ENCODE measurements at regions not wholly inside any gene's neighbourhood (a gene's known extent, or its start where the extent isn't known, plus 50 kb on each side); places are given as distances from the start of the nearest gene placed in this dataset.
"Not testable (repeated sequence)": the region's sequence is repeated elsewhere in the genome, so short reads cannot be mapped to it uniquely, and the experiment has no call there.

- no peak for DNase-seq (ENCODE audit: low spot score)
Observed at GRCh38 chr22:47434336-47435203, 672.1 kb downstream of the TBC1D22A start.

- no peak for DNase-seq (ENCODE audit: low spot score)
Observed at GRCh38 chr22:47433627-47434026, 671.2 kb downstream of the TBC1D22A start.

GRCh38 chr22:47432683-47433082 is 670.2 kb downstream of the TBC1D22A start:
- no peak for DNase-seq (ENCODE audit: low spot score)

DNA sequence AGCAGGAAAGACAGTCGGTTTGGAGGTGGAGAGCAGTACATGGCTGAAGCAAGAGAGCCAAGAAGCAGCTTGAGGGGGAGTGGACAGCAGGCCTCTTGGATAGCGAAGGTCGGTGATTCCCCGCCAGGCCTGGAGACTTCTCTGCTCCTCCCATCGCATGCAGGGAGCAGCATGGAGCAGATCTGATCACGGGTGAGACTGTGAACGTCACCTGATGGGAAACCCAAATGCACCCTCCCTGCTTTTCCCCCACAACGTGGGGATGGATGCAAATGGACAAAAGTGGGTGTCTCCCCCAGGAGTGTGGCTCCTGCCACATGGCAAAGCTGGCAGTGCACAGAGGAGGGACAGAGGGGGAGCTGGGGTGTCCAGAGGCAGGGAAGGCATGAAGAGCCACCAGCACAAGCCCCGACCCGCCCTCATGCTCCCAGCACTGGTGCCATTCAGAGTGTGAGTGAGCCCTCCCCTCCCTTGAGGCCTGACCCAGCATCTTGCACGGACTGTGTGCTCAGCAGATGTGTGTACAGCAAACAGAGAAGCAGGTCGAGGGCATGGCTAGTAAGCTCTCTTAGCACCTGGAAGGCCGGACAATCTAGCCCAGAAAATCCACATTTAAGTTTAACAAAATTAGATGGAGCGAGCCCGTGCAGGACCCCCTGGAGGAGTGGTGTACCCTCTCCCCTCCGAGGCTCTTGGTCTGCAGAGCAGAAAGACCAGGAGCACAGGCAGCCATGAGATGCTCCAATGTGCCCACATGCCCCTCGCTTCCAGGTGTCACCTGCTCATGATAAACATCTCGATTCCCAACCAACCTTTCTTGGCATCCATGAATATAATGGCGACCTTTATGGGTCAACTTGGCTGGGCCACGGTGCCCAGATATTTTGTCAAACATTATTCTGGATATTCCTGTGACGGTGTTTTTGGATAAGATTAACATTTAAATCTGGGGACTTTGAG is 661.7 kb downstream of the TBC1D22A start:
- DNase-seq (ENCODE audit: low spot score) = no peak

DNA sequence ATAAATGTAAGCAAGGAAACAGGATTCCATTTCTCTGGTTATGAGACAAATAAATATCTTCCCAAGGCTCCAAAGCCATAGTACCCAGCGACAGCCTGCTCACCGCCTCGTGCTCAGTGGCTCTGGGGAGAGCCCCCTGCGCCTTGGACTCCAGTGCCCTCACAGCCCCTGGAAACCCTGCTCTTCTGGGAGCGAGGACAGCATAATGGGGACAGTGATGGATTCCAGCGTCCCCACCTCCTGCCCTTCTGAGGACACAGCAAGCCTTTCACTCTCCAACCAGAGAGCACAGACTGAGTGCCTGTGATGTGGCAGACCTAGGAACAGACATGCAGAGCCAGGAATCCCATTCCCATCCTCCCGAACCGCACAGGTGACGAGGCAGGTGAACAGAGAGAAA is 660.8 kb downstream of the TBC1D22A start:
- no peak for DNase-seq (ENCODE audit: low spot score)

DNA sequence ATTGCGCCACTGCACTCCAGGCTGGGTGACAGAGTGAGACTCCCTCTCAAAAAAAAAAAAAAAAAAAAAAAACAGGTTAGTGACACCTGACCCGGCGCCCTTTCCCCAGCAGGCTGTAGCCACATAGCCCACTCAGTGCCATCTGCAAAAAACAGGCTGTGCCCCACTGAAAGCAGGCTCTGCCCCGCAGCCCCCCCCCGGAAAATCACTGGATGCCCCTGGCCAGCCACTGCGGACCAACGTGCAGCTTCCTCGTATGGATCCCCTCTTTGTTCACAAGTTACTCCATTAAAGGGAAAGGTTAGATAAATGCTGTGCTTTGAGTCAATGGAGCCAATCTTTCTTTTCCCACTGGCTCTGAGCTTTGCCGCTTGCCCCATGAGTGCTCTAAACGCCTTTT is 660.3 kb downstream of the TBC1D22A start:
- no peak for DNase-seq (ENCODE audit: low spot score)

DNA sequence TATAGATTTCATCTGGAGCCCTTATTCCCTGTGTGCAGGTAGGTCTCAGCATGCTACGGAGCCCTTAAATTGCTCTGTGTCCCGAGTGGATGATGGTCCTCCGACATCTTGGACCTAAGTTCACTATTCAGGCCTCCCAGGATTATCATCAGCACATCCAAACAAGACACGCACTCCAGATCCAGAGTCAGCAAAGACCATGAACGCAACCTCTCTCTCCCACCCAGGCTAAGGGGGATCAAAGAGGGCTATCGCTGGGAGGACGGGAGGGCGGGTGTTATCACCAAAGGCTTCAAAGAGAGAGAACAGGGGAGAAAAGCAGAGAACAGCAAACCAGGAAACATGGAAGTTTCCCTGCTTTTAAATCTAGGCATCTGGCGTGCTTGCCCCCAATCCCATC is 659.4 kb downstream of the TBC1D22A start:
- no peak for DNase-seq (ENCODE audit: low spot score)

DNA sequence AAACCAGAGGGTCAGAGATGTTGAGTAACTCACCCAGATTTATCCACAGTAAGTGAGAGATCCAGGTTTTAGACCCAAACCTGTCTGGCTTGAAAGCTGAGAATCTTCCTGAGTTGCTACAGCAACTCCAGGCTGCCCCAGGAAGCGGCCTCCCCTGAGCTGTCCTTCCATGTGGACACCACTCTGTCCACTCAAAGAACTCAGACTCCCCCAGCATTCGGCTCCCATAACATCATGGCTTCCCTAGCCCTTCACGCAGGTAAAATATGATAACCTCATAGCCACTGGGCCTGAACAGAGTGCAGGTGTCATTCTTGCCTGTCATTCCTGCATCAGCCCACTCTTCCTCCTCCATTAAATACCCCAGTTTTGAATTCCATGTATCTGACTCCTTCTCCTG is 657.8 kb downstream of the TBC1D22A start:
- DNase-seq (ENCODE audit: low spot score) = no peak

DNA sequence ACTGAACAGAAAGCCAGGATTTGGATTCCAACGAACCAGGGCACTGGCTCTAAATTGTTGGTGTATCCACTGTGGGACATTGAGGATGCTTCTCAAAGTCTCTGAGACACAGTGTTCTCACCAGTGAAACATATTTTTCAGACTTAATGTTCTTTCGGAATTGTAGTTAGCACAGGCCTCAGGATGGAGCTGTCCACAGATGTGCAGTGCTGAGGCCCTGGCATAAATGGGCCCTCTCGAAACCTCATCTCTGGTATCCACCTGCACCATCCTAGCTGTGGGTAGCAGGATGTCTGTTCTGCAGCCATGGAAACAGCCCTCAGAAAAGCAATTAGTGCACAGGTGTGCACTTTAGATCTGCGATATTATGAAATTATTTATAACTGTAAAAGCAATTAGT is 656.8 kb downstream of the TBC1D22A start:
- DNase-seq (ENCODE audit: low spot score) = no peak

DNA sequence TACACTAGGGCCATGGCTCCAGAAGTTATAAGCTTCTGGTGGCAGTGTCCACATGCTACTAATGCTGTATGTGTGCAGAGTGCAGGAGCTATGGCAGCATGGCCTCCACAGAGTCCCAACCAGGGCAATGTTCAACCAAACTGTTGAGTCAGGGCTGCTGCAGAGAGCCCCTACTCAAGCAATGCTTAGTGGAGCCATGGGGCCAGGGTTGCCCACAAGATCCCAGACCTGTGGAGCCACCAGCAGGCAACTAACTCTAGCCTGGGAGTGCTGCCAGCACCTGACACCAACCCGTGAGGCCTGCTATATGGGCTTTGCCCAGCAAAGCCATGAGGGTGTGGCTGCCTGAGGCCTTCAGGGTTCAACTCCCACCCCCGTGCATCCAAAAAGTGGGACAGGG is 655.2 kb downstream of the TBC1D22A start:
- DNase-seq (ENCODE audit: low spot score) = no peak

DNA sequence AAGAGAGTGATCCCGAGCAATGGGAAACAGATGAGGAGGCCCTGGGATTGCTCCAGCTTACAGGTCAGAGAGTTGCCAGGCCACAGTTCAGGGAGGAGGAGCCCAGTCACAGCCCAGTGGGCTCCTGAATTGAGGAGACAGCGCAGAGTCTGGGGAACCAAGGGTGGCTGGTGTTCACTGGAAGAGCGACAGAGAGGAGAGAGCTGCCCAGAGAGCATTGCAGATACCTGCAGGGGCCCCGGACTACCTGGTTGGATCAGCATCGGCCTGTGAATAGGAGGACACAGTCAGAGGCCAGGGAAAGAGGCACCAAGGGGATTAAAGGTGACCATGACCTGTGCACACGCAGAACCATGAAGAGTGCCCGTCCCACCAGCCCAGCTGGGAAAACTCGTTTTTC is 648.6 kb downstream of the TBC1D22A start:
- no peak for DNase-seq (ENCODE audit: low spot score)

DNA sequence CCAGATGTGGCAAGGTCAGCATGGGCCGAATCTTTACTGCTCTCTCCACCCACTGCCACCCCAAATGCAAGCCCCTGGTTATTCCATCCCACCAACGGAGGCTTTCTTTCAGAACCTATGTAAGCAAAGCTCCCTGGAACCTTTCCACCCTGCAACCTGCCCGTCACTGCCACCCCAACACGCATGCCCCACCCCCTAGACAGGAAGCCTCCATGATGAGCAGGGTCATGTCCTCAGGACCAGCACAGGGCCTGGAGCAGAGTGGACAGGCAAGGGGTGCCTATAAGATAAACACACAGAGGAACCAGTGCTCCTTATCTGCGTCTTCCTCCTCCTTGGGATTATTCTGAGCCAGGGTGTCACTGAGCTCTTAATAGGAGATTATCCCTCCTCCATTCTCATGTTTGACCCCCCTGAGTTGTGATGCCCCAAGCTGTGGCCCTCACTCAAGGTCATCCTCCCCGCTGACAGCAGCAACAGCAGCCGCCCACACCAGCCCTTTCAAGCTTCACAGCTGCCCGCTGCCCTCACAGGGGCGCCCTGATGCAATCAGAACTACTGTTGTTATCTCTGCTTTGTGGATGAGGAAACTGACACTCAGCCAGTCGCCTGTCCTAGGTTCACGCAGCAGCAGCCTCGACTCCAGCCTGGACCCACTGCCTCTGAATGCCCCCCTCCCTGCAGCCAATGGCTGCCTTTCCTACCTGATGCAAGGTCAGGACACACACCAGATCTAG is 647.3 kb downstream of the TBC1D22A start:
- no peak for DNase-seq (ENCODE audit: low spot score)

- peak; percentile 17 for DNase-seq (ENCODE audit: low spot score)
Observed at GRCh38 chr22:47408409-47408808, 646.0 kb downstream of the TBC1D22A start.

DNA sequence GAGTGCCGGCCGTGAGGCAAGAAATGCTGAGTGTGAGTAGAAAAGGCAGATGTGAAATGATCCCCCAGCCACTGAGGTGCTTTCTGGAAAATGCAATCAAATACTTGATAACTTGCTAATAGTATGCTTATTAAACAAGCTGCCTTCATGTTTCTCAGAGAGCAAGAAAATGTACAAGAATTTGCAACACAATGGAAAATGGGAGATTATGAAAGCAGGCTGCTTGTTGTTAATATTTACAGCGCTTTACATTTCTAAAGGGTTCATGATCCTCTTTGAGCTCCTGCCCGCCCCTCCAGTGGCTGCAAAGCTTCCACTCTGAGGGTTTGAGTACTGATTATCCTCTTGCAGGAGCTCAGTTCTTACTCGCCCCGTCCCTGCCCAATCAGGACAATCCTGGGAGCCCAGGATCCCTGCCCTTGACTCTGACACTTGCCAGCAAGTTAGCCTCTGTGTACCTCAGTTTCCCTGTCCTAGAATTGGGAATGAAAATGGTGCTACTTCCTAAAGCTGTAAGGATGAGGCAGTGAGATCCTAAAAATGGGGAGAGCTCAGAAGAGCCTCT is 645.1 kb downstream of the TBC1D22A start:
- DNase-seq (ENCODE audit: low spot score) = no peak

- no peak for DNase-seq (ENCODE audit: low spot score)
Observed at GRCh38 chr22:47406896-47407295, 644.4 kb downstream of the TBC1D22A start.

DNA sequence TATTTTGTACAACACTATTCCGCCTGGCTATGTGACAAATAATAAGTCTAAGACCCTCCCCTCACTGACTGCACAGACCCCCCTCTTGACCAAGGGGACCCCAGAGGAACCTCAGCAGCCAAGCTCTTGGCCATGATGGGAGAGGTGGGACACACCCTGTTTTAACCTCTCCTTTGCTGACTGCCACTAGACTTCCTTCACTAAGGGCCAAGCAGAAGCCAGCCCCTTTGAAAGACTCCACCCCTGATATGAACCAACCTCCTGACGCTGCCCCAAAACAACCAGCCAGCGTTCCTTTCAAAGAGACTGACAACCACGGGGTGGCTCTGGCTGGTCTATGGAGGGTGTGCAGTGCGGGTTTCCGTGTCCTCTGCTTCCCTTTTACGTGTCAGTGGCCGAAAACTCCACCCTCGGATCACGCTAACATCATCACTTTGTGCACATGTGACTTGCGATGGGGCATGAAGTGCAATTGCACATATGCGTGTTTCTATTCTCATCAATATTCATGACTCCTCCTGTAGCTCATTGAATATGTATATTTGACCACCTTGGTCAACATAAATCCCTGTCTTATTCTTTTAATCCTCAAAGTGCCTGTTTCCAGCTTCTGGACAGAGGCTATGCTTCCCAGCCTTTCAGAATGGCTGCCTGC is 643.9 kb downstream of the TBC1D22A start:
- DNase-seq (ENCODE audit: low spot score) = no peak

DNA sequence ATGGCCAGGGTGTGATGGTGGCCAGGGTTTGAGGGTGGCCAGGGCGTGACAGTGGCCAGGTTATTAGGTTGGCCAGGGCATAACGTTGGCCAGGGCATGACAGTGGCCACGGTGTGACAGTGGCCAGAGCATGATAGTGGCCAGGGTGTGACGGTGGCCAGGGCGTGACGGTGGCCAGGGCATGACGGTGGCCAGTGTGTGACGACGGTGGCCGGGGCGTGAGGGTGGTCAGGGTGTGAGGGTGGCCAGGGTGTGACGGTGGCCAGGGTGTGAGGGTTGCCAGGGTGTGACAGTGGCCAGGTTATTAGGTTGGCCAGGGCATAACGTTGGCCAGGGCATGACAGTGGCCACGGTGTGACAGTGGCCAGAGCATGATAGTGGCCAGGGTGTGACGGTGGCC is 642.8 kb downstream of the TBC1D22A start:
- not testable (repeated sequence) for DNase-seq (ENCODE audit: low spot score)

DNA sequence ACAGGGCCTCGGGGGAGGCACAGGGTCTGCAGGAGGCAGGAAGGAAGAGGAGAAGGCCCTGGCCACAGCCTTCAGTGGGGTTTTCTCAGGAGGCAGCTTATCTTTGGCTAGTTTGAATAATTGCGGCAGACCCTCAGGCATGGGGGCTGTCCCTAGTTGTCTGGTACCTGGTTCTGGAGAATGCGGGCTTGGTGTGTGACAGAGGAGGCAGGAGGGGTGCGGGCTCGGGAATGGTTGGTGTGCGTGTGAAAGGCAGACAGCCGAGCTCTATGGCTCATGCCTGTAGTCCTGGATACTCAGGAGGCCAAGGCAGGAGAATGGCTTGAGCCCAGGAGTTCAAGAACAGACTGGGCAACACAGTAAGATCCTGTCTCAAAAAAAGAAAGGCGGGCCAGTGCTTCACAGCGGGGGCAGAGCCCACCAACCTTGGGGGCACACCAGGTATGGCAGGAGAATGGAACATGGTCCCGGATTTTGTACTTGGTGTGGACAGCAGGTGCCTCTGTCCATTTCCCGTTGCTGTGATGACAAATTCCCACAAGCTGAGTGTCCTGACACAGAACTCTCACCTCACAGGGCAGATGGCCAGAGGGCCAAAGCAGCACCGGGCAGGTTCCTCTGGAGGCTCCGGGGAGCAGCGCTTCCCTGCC is 640.6 kb downstream of the TBC1D22A start:
- DNase-seq (ENCODE audit: low spot score) = no peak

- no peak for DNase-seq (ENCODE audit: low spot score)
Observed at GRCh38 chr22:47401976-47402770, 639.7 kb downstream of the TBC1D22A start.

DNA sequence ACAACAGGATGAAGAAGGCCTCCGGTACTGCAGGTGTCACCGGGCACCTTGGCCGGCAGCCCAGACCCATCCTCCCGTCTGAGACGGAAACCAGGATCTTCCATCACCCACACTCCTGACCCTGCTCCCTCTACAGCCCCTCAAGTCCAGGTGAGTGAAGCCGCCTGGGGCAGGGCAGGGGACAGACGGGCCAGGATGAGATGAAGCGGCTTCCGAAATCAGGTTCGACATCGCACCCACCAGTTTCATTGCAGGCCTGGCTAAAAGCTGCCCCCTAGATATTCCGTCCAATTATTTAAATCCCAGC is 639.1 kb downstream of the TBC1D22A start:
- no peak for DNase-seq (ENCODE audit: low spot score)

All from HT-29 (cell line).